CD4-positive, alpha-beta T cell (primary cell): ENCODE measurements at regions not wholly inside any gene's neighbourhood (a gene's known extent, or its start where the extent isn't known, plus 50 kb on each side); places are given as distances from the start of the nearest gene placed in this dataset.

Experiments
- ATAC-seq: fragments of 200-7000 bp; cut with Tn5 transposase; one replicate; pipeline ENCODE4 v1.10.0; 2022; ENCODE audit warnings: mild to moderate bottlenecking; ENCODE audit not compliant: poor library complexity
- CTCF ChIA-PET: fragments of 350-600 bp; sonication (Branson Sonifier 250); formaldehyde crosslinking; loops from one replicate; lab custom pipeline; 2021; ENCODE audit warnings: antibody characterized with exemption, inconsistent platforms; lab: Charles Lee
- POLR2A ChIA-PET: fragments of 350-600 bp; sonication (Branson Sonifier 250); formaldehyde crosslinking; loops from one replicate; lab custom pipeline; 2021; ENCODE audit warnings: antibody characterized with exemption, inconsistent platforms; lab: Charles Lee
- DNase-seq, 14 experiments: peaks; one replicate each; pipeline ENCODE4 v3.0.0-alpha.2; 2013 to 2020; ENCODE audit warnings: mixed read lengths in 2 of 14
- H3K27ac ChIP-seq, 2 donors: one replicate each; pipeline versions ENCODE4 v1.5.1 to v1.7.0; 2013; ENCODE audit warnings: low read length in 2 of 2, low read depth in 1 of 2, mild to moderate bottlenecking in 1 of 2
- H3K27me3 ChIP-seq, 2 experiments: 1 replicate in 1 of 2; 2 replicates in 1 of 2; pipeline versions ENCODE4 v1.6.1 to v1.7.0; 2013; ENCODE audit warnings: low read length in 2 of 2, control low read depth in 1 of 2, mild to moderate bottlenecking in 1 of 2, moderate library complexity in 1 of 2; ENCODE audit not compliant: insufficient read depth in 2 of 2, control insufficient read depth in 1 of 2
- H3K36me3 ChIP-seq: one replicate; pipeline ENCODE4 v1.6.1; 2013; ENCODE audit warnings: low read length, control low read depth; ENCODE audit not compliant: insufficient read depth
- H3K4me1 ChIP-seq: one replicate; pipeline ENCODE4 v1.6.1; 2013; ENCODE audit warnings: low read length, control low read depth; ENCODE audit not compliant: insufficient read depth
- H3K4me3 ChIP-seq: one replicate; pipeline ENCODE4 v1.5.1; 2013; ENCODE audit warnings: mild to moderate bottlenecking, low read length, moderate library complexity
- H3K9me3 ChIP-seq, 2 experiments: 1 replicate in 1 of 2; 2 replicates in 1 of 2; pipeline versions ENCODE4 v1.6.1 to v1.7.0; 2013; ENCODE audit warnings: low read length in 2 of 2, mild to moderate bottlenecking in 2 of 2, control low read depth in 1 of 2, moderate library complexity in 1 of 2; ENCODE audit not compliant: control insufficient read depth in 1 of 2, insufficient read depth in 1 of 2
- H3K27ac Mint-ChIP-seq: one replicate; pipeline ENCODE4 v1.8.0; 2020; ENCODE audit warnings: mixed read lengths
- H3K27me3 Mint-ChIP-seq: one replicate; pipeline ENCODE4 v1.8.0; 2021; ENCODE audit warnings: mixed read lengths
- H3K36me3 Mint-ChIP-seq: one replicate; pipeline ENCODE4 v1.8.0; 2021; ENCODE audit warnings: low read depth, mixed read lengths
- H3K4me1 Mint-ChIP-seq: one replicate; pipeline ENCODE4 v1.8.0; 2021; ENCODE audit warnings: low read depth, mixed read lengths
- H3K4me3 Mint-ChIP-seq: one replicate; pipeline ENCODE4 v1.8.0; 2020; ENCODE audit warnings: mild to moderate bottlenecking, mixed read lengths
- H3K9me3 Mint-ChIP-seq: one replicate; pipeline ENCODE4 v1.8.0; 2020; ENCODE audit warnings: mixed read lengths
- CTCF ChIP-seq: fragments of 200-600 bp; IDR thresholded peaks from one replicate; pipeline ENCODE4 v1.8.0; 2022; ENCODE audit warnings: antibody characterized with exemption, mild to moderate bottlenecking
- intact Hi-C, 2 experiments: fragments of 100-400 bp; cut with DNase I in 1 of 2; cut with micrococcal nuclease in 1 of 2; formaldehyde crosslinking; loops; one replicate each; pipeline versions ENCODE4 v1.15.1 to v1.9.0; 2023 to 2025; cut with DNase I, micrococcal nuclease

DNA sequence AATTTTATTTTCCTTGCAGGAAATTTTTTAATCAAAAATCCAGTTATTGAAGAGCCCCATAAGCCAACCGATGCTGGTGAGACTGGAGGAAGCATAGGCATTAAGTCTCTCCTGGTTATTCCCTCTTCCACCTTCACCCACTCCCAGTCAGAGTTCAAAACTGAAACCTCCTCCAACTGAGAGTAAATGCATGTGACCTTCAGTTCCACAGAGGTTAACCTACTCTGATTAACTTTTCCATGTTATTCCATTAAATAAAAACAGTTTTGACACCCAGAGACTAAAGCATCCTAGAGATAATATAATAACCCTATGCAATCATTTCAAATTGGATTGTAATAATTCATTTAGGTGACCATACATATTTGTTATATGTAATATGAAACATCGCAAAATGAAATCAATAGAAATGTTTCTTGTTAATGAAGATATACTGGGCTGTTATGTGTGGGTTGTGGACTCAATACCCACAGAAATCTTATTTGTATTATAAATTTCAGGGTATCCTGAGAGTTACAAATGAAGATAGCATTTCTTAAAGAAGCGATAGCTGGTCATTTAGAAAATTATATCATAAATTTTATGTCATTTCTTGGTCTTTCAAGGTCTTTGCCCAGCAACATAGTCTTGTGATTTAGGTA, 376.5 kb downstream of the SETD4 start:
- Mint-ChIP-seq H3K36me3 (no peaks in the 10 kb centered on the region), H3K9me3 (no peaks in the 10 kb centered on the region), H3K27ac (no peak overlapping the region), H3K27me3 (peaks cover 20% of the 10 kb centered on the region), H3K4me1 (no peaks in the 10 kb centered on the region), H3K4me3 (no peak overlapping the region)
- ATAC-seq = no peak
- intact Hi-C loops = no loop called here
- no peak for DNase-seq
- TF ChIP-seq CTCF = no peak
- Histone ChIP-seq H3K36me3 (no peaks in the 10 kb centered on the region), H3K27ac (no peak overlapping the region), H3K9me3 (no peaks in the 10 kb centered on the region), H3K4me1 (no peaks in the 10 kb centered on the region), H3K4me3 (no peak overlapping the region), H3K27me3 (peaks cover 3 to 6% of the 10 kb centered on the region in 2 experiments)
- CTCF ChIA-PET = no interaction called here
- POLR2A ChIA-PET = no interaction called here

DNA sequence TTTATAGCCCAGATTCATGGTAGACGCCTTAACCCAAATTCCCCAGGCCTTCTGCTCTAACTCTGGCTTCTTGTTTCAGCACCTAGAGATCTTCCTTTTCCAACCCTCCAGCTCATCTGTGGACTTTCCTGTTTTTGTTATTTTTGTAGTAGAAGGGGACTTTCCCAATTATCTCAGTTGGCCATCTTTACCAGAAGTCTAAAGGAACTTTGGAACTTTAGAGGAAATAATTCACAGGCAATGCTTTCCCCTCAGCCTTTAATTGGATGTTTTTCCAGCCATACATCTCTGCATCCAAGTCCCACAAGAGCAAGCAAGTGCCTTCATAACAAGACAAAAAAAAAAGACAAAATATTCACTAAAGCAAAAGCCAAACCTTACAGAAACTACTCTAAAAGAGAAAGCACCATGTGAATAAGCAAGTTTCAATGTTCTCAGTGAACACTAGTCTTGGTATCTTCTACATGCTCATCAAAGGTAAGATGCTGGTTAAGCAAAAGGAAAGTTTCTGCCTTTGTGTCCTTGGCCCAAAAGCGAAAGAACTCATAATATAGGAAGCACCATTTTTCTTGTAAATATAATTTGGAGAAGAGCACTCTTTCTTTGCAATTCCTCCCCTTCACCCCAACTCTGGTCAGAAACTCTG, 377.3 kb downstream of the SETD4 start:
- no peaks in the 10 kb centered on the region for H3K9me3 Mint-ChIP-seq
- no peak overlapping the region for H3K27ac ChIP-seq
- H3K27me3 Mint-ChIP-seq = peaks cover 17% of the 10 kb centered on the region
- H3K36me3 ChIP-seq = no peaks in the 10 kb centered on the region
- H3K4me1 ChIP-seq = no peaks in the 10 kb centered on the region
- intact Hi-C loops = no loop called here
- no peak overlapping the region for H3K27ac Mint-ChIP-seq
- H3K9me3 ChIP-seq = no peaks in the 10 kb centered on the region
- peaks cover 3 to 6% of the 10 kb centered on the region in 2 experiments for H3K27me3 ChIP-seq
- H3K36me3 Mint-ChIP-seq = no peaks in the 10 kb centered on the region
- H3K4me3 ChIP-seq = no peak overlapping the region
- ChIA-PET POLR2A (no interaction called here), CTCF (no interaction called here)
- H3K4me1 Mint-ChIP-seq = no peaks in the 10 kb centered on the region
- no peak for DNase-seq
- H3K4me3 Mint-ChIP-seq = no peak overlapping the region
- no peak for TF ChIP-seq CTCF
- no peak for ATAC-seq

GRCh38 chr21:35681946-35682345, 378.4 kb downstream of the SETD4 start:
- intact Hi-C loops = no loop called here
- H3K36me3 ChIP-seq = no peaks in the 10 kb centered on the region
- no peak for TF ChIP-seq CTCF
- Mint-ChIP-seq H3K4me3 (no peak overlapping the region), H3K27ac (no peak overlapping the region), H3K9me3 (no peaks in the 10 kb centered on the region), H3K27me3 (peaks cover 6% of the 10 kb centered on the region), H3K4me1 (no peaks in the 10 kb centered on the region), H3K36me3 (no peaks in the 10 kb centered on the region)
- no peaks in the 10 kb centered on the region for H3K4me1 ChIP-seq
- DNase-seq (no peak), ATAC-seq (no peak)
- H3K27me3 ChIP-seq = peaks cover 3 to 6% of the 10 kb centered on the region in 2 experiments
- no peaks in the 10 kb centered on the region for H3K9me3 ChIP-seq
- CTCF ChIA-PET = no interaction called here
- POLR2A ChIA-PET = interaction anchor here (0.6 to 0.7 kb wide), 2 partner anchors 52 to 1028 kb away, joined by 3 to 5 read pairs; no protein-coding TSS in a partner anchor
- no peak overlapping the region for H3K4me3 ChIP-seq
- no peak overlapping the region for H3K27ac ChIP-seq
